Glomerular visceral epithelial cell (primary cell): ENCODE measurements at regions not wholly inside any gene's neighbourhood (a gene's known extent, or its start where the extent isn't known, plus 50 kb on each side); places are given as distances from the start of the nearest gene placed in this dataset.
"Not testable (repeated sequence)": the region's sequence is repeated elsewhere in the genome, so short reads cannot be mapped to it uniquely, and the experiment has no call there.

ENCODE experiments used
- DNase-seq: peaks from one replicate; pipeline ENCODE4 v3.0.0-alpha.2; 2016; ENCODE audit errors: extremely low spot score

DNA sequence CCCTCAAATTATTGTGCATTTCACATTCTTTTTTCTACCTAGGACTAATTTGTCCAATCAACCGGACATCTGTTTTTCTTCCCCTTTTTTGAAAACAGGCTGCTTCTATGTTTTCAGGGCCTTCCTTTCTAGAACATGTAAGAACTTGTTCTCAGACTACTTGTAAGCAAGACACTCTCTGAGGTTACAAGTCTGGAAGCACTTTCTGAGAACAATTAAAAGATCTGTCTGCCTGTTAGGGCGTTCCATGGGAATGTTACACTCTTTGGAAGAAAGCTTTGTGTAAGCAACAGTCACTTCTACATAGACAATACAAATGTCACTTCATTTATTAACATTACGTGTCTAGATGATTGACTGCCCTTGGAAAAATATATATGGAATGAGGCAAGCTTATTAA lies 50.9 kb upstream of the HSPB3 start:
- DNase-seq: no peak

DNA sequence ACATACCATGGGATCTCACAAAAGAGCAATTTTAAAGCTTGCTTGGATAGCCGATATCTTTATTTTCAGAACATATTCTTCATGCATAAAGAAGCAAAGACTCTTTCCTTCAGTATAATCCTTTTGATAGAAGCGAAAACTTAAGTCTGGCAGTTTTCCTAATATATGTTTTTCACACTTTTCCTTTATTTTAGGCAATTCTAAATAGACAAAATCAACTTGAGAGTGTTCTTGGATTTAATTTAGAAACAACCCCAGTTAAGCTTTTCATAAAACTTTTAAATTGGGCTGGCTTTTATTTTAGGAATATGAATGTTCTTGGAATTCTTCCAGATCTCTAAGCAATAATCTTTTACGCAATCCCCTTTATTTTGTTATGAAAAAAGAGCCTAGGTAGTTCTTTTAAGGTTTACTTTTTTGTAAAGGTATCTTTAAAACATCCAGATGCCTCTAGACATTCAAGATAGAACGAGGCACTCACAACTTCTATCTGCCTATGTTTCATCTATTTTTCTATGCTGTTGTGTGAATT lies 51.5 kb upstream of the HSPB3 start:
- no peak for DNase-seq

DNA sequence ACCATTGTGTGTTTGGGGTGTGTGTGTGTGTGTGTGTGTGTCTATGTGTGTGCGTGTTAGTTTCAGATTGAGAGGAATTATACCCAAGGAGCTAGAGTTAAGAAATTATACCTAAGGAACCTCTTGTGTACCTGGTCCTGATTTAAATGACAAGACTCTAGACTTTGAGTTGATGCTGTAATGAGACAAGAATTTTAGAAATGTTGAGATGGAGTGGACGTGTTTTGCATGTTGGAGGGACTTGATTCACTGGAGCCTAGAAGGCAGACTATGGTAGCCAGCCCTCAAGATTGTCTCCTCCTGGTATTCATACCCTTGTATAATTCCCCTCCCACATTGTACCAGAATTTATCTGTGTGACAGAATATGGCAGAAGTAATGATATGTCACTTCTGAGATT lies 52.4 kb upstream of the HSPB3 start:
- DNase-seq: no peak

DNA sequence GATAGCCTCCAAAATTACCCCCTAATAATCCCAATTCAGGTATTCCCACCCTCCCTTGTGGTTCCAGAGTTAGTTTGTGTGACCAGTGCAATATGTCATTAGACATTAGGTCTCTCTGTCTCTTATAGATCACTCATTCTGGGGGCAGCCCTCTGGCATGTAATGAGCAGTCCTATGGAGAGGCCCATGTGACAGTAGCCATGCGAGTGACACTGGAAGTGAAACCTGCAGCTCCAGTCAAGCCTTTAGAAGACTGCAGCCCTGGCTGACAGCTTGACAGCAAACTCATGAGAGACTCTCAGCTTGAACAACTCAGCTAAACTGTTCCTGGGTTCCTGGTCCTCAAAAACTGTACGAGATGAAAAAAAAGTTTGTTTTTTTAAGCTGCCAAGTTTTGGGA lies 54.0 kb upstream of the HSPB3 start:
- DNase-seq: no peak

DNA sequence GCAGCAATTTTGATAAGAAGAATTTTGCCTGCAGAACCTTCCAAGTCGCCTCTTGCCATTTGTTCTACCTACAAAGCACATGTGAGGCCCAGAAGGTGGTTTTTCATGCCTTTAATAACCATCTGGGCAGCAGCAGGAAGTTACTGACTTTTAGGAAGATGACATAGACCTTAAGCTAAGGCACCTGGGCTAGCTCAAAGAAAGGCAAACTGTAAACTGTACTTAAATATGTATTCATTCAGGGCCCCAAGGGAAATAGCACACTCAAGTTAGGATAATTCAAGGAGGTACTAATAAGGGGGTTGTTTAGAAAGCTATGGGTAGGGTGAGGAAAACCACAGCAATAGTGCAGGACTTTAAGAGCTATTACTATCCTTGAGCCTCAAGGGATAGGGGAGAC lies 57.3 kb upstream of the HSPB3 start:
- no peak for DNase-seq

DNA sequence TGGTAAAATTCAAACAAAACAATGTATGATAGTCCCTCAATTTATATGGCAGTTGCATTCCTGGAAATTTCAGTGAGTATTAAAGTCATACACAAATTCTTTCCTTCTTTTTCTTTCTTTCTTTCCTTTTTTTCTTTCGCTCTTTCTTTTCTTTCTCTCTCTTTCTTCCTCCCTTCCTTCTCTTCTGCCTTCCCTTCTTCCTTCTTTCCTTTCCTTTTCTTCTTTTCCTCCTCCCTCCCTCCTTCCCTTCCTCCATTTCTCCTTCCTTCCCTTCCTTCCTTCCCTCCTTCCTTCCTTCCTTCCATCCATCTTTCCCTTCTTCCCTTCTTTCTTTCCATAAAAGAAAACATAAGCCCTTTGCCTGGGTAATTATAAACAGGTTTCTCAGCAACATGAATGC lies 58.1 kb upstream of the HSPB3 start:
- no peak for DNase-seq

DNA sequence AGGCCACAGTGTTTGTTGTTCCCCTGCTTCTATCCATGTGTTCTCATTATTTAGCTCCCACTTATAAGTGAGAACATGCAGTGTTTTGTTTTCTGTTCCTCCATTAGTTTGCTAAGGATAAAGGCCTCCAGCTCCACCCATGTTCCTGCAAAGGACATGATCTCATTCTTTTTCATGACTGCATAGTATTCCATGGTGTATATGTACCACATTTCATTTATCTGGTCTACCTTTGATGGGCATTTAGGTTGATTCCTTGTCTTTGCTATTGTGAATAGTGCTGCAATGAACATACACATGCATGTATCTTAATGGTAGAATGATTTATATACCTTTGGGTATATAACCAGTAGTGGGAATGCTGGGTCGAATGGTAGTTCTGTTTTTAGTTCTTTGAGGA lies 62.5 kb upstream of the HSPB3 start:
- DNase-seq: not testable (repeated sequence)

DNA sequence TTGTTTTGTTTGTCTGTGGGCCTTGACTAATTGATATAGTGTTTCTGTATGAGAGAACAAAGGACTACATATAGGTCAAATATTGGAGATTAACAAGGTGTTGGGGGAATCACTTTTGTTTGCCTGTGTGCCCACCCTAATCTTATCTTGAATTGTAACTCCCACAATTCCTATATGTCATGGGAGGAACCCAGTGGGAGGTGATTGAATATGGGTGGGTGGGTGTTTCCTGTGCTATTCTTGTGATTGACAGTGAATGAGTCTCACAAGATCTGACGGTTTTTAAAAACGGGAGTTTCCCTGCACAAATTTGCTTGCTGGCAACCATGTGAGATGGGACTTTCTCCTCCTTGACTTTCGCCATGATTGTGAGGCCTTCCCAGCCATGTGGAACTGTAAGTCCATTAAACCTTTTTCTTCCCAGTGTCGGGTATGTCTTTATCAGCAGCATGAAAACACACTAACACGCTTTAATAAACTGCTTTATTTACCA lies 64.9 kb upstream of the HSPB3 start:
- DNase-seq: no peak

DNA sequence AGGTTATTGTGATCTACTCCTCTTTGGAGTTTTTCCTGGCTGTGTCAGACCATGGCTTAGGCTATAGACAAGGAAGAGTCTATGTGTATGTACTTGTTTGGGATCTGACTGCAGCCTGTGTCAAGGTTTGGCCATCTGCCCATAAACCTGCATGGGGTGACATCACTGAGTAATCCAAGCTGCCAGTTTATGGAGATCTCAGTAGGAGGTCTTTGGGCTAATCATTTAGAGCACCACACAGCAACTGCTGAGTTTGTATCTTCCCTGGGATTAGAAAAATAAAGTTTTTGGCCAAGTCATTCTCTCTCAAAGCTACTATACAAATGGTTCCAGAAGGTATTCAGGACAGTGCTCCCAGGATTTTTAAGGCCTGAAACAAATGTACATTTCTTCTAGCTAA lies 65.5 kb upstream of the HSPB3 start:
- peak; percentile 98 for DNase-seq

DNA sequence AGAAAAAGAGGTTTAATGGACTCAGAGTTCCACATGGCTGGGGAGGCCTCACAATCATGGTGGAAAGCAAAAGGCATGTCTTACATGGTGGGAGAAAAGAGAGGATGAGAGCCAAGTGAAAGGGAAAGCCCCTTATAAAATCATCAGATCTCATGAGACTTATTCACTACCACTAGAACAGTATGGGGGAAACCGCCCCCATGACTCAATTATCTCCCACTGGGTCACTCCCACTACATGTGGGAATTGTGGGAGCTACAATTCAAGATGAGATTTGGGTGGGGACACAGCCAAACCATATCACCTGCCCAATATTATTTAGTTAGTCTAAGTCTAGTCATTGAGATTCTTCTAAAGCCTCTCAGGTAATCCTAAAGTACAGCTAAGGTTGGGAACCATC lies 66.1 kb upstream of the HSPB3 start:
- peak; percentile 7 for DNase-seq

DNA sequence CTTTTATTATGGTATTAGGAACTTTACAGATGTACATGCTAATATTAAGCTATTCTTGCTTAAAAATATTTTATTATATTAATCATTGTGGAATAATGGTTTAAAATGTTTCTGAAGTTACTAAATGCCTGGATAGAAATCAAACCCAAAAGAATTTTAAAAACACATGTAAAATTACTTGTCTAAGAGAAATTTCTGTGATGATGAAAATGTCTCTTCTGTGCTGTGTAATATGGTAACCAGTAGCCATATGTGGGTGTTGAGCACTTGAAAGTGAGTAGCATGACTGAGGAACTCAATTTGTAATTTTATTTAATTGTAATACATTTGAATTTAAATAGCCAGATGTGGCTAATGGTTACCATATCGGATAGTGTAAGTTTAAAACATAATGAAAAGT lies 66.7 kb upstream of the HSPB3 start:
- DNase-seq: no peak

DNA sequence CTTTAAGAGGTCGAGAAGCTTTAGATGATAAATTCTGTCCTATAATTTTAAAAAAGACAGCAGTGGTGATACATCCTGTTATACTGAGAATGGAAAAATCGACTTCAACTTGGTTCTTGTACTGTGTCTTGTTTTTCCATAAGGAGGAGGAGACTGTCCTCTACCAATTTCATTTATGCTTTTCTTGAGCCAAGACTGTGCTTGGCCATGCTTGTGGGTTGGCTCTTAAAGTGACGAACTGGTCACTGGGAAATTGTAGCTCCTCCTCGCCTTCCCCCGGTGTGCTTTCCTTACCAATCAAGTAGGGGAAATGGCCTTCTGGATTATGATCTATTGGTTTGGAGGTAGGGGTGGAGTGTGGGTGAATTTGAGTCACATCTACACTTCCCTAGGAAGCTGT lies 67.1 kb upstream of the HSPB3 start:
- no peak for DNase-seq

DNA sequence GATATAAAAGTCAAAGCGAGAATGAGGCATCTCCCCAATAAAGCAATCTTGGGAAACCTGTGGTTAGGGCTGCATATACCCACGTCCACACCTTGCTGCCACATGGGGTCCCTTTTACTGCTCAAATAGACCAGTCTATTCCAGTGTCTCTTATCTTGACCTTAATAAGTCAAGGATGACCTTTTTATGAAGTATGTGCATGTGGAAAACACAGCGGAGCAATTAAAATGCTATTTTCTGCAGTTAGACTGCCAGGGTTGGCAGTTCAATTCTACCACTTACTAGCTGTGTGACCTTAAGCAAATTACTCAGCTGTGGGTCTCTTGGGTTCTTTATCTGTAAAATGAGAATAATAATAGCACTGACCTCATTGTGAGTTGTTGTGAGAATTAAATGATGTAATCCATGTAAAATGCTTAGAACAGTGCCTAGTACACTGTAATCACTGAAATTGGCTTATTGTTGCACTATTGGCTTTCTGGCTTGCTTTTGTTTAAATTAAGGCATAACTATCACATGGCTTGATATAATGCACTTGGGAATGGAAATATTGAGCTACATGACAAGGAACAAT lies 67.8 kb upstream of the HSPB3 start:
- no peak for DNase-seq

DNA sequence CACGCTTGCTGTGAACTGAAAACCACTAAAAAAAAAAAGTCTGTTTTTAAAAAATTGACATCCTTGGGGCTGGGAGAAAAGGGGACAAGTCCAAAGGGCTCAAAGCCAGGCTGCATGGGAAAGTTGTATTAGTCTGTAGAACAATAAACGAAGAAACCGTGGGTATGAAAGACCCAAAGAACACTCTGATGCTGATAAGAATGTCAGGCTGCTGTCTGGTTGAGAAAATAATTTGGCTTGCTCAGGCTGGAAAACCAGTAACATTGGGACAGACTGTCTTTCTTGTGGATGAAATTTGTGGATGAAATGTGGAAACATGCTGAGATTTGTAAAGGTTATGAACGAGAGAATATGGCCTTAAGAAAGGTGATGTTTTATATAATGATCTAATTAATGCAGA lies 68.5 kb upstream of the HSPB3 start:
- DNase-seq: no peak

DNA sequence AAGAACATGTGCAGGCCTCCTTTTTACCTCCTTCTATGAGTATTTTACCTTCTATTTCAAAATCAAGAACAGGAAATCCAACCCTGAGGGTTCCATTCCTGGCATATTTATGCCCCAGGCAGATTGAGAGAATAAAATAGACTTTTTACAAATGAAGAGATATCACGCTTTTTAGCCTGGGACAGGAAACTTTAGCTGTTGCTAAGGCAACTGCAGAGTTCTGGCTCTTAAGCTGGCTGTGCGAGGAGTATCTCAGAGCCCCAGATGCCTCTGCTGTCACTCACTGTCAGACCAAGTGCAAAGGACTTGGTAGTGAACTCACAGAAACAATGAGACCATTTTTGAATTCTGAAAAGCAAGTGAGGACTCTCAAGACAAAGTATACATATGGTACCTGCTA lies 69.5 kb upstream of the HSPB3 start:
- DNase-seq: no peak

DNA sequence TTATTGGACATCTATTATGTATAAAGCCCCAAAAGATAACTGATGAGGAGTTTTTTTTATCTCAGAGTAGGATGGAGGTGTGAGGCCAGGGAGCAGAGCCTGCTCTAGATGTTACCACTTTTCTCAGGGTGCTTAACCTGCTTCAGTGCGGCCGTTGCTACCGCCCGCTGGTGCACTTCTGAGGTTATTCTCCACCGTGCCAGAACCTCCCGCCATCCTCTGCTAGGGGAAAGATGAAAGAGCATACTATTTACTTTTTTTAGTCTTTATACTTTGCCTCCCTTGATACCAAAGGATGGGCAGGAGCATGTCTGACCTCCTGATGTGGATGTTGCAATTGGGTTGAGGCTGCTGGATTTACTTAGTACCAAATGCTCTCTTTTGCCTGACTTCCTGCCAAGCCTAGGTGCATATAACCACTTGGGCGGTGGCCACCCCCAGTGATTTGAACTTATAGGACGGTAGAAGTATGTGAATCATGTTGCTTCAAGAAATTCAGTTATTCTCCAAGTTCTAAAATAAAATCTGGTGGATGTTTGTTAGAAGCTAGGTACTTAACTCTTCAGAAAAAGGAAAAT lies 71.1 kb upstream of the HSPB3 start:
- DNase-seq: no peak

DNA sequence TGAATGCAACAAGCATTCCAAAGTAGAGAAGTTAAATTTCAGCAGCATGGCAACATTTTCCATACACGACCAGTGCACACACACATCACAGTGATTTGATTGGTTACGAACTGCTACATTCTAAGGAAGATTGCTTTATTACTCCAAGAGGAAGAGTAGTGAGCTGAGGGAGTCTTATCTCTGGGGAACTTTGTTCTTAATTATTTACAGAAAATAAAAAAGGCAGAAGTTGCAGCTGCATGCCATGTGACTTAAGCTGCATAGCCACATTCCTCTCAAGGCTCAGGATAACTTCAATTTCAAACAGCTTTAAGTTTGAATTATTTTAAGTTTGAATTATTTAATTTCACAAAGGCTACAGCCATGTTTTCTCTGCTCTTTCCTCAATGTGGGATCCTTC lies 71.6 kb upstream of the HSPB3 start:
- no peak for DNase-seq

DNA sequence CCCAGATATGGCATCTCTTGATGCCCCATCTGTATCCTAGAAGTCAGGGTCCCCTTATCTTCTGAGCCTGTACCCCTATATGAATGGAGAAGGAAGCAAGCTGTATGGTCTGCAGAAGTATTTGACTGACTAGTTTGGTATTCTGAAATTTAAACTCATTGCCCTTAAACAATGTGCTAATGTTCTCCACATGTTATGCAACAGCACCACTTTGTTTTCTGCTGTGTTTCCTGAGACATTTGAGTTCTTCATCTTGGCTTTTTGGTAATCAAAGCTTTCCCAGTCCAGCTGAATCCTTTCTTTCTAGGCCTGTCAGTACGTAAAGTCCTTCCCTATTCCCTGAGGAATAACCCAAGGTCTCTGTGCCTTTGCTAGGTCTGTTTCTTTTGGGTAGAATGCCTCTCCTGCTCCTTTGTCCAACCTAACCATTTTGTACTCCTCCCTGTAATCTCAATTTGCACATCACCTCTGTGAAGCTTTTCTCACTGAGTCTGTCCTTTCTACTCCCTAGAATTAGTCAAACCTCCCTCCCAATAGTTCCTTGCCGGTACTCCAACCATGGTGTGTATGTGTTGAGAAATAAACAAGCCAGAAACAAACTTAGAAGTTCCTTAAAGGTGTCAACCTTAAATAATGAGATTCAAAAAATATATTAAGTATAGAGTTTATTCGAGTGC lies 72.1 kb upstream of the HSPB3 start:
- no peak for DNase-seq

DNA sequence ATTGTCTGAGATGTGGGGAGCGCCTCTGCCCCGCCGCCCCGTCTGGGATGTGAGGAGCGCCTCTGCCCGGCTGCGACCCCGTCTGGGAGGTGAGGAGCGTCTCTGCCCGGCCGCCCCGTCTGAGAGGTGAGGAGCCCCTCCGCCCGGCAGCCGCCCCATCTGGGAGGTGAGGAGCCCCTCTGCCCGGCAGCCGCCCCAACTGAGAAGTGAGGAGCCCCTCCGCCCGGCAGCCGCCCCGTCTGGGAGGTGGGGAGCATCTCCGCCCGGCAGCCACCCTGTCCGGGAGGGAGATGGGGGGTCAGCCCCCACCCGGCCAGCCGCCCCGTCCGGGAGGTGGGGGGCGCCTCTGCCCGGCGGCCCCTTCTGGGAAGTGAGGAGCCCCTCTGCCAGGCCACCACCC lies 70.9 kb upstream of the ARL15 start:
- DNase-seq: not testable (repeated sequence)

DNA sequence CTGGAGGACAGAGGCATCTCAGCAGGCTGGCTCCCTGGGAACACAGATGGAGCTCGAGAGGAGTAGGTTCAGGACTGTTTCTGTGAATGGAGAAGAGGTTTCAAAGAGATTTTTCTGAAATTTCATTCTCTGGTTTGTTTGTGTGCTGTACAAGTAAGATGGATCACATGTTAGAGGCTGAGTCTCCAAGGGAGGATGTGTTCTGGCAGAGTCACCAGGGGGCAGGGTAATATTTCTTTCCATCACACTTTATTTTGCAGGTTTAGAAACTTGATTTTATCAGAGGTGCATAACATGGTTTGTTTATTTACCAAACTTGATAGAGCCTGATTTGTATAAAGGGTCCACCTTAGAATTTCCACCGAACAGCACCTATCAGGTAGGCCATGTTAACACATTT lies 69.2 kb upstream of the ARL15 start:
- no peak for DNase-seq

DNA sequence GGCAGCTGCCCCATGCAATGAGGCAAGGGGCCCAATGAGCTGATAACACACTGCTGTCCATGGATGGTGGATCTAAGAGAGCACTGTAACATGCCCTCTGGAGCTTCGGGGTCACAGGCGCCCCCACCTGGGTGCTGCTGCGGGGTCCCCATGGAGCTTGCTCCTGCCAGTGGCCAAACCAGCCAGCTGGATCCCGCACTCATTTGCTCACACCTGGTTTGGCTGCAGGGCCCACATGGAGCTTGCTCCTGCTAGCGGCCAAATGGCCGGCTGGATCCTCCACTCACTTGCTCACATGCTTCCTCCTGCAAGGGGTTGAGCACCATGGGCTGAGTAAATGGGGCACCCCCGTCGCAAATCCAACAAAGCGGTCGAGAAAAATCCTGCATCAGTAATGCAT lies 68.3 kb upstream of the ARL15 start:
- no peak for DNase-seq

DNA sequence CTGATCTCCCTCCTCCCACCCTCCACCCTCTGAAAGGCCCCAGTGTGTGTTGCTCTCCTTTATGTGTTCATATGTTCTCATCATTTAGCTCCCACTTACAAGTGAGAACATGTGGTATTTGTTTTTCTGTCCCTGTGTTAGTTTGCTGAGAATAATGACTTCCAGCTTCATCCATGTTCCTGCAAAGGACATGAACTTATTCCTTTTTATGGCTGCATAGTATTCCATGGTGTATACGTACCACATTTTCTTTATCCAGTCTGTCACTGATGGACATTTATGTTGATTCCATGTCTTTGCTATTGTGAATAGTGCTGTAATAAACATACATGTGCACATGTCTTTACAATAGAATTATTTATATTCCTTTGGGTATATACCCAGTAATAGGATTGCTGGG lies 67.0 kb upstream of the ARL15 start:
- not testable (repeated sequence) for DNase-seq

DNA sequence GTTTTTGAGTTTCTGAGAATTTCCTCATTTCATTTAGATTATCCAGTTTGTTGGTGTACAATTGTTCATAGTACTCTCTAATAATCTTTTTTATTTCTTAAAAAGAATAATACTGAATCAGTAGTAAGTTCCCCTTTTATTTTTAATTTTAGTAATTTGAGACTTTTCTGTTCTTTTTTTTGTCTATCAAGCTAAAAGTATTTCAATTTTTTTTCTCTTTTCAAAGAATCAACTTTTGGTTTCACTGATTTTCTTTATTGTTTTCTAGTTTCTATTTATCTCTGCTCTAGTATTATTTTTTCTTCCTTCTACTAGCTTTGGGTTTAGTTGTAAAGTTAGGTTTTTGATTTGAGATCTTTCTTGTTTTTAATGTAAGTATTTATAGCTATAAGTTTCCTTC lies 60.6 kb upstream of the ARL15 start:
- no peak for DNase-seq
